Caki2 (cell line): ENCODE measurements at regions not wholly inside any gene's neighbourhood (a gene's known extent, or its start where the extent isn't known, plus 50 kb on each side); places are given as distances from the start of the nearest gene placed in this dataset.
"Not testable (repeated sequence)": the region's sequence is repeated elsewhere in the genome, so short reads cannot be mapped to it uniquely, and the experiment has no call there.

ENCODE experiments used
- DNase-seq: peaks from one replicate; pipeline ENCODE4 v3.0.0-alpha.2; 2015; ENCODE audit warnings: low read depth
- in situ Hi-C: cut with HindIII; loops from 2 replicates; pipeline ENCODE4 v1.10.0; 2016; ENCODE audit warnings: low sequenced_read_pairs, low pct_unique_long_range_greater_than_20kb, mixed read lengths

GRCh38 chr6:133806382-133807140, 82.4 kb upstream of the TCF21 start:
- DNase-seq: no peak
- in situ Hi-C loops: no loop called here

- in situ Hi-C loops: no loop called here
- DNase-seq: no peak
These were observed 81.4 kb upstream of the TCF21 start for GRCh38 chr6:133807501-133807900.

- in situ Hi-C loops: no loop called here
These were observed 79.5 kb upstream of the TCF21 start for GRCh38 chr6:133809406-133809805.

DNA sequence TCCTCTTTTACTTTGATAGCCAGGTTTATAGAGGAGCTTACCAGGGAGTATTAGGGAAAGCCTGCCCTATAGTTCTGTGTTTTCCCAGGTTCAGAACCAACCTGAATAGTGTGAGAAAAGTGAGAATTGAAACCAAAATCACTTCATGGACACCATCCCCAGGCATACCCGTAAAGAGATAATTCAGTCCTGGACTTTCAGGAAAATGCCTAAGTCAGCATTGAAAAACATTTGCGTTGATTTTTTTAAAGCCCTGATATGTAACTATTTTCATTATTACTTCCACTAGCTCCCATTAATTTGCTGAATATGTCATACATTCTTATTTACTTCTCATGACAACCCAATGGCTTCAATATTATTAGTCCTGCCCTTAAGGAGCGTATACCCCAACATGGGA, 77.4 kb upstream of the TCF21 start:
- in situ Hi-C loops: no loop called here
- no peak for DNase-seq

More at GRCh38 chr6:133809406-133809805, 79.5 kb upstream of the TCF21 start:
- DNase-seq: no peak

- DNase-seq, in situ Hi-C loops: not testable (repeated sequence)
These were observed 76.5 kb upstream of the TCF21 start for GRCh38 chr6:133812446-133812845.

DNA sequence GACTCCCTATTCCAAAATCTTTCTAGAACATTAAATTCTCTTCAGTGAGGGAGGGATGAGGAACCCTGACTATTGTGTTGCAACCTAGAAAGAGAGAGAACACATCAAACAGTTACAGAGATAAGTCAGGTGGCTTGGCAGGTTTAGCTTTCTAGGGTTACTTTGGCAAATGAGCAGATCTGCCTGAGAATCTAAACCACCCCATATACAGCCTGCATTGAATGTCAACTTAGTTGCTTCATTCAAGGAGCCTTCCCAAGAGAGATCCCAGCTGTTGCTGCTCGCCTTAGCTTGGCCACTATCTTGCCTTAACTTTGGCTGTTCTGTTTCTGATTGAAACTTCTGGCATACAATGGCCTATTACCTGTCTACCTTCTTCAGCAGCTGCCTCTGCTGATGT, 74.7 kb upstream of the TCF21 start:
- DNase-seq: no peak
- in situ Hi-C loops: no loop called here

- no peak for DNase-seq
- in situ Hi-C loops: no loop called here
These were observed 74.1 kb upstream of the TCF21 start for GRCh38 chr6:133814797-133815196.

DNA sequence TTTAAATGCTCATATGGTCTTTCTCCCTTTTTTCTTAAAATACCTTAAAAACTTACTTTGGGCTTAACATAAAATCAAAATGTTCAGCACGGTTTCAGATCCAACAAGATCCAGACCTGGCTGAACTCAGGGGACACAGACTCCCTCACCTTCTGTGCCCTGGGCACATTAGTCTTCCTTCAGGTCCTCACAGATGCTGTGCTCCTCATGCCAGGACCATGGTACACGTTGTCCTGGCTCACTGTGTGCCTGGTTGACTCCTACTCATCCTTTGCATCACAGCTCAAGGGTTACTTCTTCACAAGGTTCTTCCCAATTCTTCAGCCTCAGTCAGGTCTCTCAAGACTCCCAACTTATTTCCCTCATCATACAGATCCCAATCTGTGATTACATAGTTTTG, 73.6 kb upstream of the TCF21 start:
- DNase-seq: no peak
- in situ Hi-C loops: no loop called here

DNA sequence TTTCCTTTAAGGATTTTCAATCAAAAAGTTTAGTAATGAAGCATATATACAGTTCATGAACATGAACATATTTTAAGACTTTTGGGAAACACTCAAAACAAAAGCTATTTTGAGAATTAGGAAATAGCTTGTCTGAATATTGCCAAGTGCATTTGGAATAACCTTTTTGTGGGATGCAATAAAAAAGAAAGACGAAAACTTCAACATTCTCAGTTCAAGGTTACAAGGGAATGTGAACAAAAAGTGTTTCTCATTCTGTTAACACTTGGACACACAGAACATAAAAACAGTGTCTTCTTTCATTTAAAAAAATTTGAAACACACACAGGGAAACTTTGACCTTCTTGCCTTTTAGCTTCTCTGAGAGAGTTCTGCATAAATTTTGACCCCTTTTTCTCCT, 72.7 kb upstream of the TCF21 start:
- in situ Hi-C loops: no loop called here
- no peak for DNase-seq

- in situ Hi-C loops: no loop called here
- no peak for DNase-seq
These were observed 71.4 kb upstream of the TCF21 start for GRCh38 chr6:133817460-133818047.

DNA sequence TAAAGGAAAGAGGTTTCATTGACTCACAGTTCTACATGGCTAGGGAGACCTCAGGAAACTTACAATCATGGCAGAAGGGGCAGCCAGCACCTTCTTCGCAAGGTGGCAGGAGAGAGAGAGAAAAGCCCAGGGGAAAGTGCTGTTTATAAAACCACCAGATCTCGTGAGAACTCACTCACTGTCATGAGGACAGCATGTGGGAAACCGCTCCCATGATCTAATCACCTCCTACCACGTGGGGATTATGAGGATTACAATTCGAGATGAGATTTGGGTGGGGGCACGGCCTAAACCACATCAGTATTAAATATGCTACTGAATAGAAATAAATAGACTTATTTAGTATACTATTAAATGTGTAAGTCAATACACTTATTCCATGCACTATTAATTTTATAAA, 70.6 kb upstream of the TCF21 start:
- no peak for DNase-seq
- in situ Hi-C loops: no loop called here

- no peak for DNase-seq
- in situ Hi-C loops: no loop called here
These were observed 68.7 kb upstream of the TCF21 start for GRCh38 chr6:133820208-133820607.

GRCh38 chr6:133827766-133828165, 61.1 kb upstream of the TCF21 start:
- in situ Hi-C loops: no loop called here
- DNase-seq: no peak

DNA sequence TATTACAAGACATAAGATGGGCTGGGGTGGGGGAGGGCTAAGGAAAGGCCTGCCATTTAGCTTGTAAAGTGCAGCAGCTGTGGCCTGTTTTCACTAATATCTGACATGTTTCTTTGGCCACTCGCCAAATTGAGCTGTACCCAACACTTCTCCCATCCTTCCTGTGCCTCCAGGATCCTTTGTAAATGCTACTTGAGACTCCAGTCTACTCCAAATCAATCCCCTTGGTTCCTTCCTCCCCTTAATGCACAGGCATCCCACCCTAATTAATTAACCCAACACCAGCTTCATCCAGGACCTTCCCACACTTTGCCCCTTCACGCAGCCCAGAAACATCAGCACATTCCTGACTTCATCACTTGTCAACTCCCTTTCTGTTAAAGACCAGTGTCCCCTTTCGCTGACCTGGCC, 55.0 kb upstream of the TCF21 start:
- in situ Hi-C loops: no loop called here
- DNase-seq: no peak

DNA sequence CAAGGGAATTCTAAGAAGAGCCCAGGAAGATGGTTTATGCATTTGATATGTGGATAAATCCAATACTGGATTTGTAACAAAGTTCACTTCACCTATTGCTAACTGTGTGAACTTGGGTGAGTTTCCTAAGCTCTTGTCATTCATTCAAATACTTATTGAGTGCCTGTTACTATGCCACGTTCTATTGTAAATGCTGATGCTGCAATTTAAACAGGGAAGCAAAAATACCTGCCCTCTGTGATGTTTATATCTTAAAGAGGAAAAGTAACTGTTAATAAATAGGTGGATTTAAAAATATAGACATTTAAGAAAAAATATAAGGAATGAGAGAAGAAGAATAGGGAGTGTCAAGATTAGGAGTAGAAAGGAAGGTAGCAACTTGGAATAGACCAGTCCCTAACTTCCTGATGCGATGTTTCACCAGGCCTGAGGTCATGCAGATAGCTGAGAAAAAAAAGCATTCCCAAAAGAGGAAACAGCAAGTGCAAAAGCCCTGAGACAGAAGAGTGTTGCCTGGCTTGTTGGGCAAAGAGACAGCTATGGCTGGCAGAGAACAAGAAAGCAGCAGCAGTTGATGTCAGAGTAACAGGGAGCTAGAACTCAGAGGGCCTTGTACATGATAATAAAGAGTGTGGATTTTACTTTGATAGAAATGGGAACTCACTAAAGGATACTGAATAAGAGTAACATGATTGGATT, 54.3 kb upstream of the TCF21 start:
- DNase-seq: no peak
- in situ Hi-C loops: no loop called here

- DNase-seq: no peak
- in situ Hi-C loops: no loop called here
These were observed 53.0 kb upstream of the TCF21 start for GRCh38 chr6:133835901-133836300.

- in situ Hi-C loops: no loop called here
These were observed 51.0 kb upstream of the TCF21 start for GRCh38 chr6:133837801-133838349.

More at GRCh38 chr6:133837801-133838349, 51.0 kb upstream of the TCF21 start:
- DNase-seq: peak; percentile 68
